Activated naive CD4-positive, alpha-beta T cell treated with Interleukin-2 at 50 U/mL for 16 hours (primary cell): ENCODE measurements at regions not wholly inside any gene's neighbourhood (a gene's known extent, or its start where the extent isn't known, plus 50 kb on each side); places are given as distances from the start of the nearest gene placed in this dataset.

Source experiments
- DNase-seq: peaks from one replicate; pipeline ENCODE4 v3.0.0-alpha.2; 2020

GRCh38 chr18:22467760-22468553, 50.2 kb upstream of the CTAGE1 start:
- no peak for DNase-seq

GRCh38 chr18:22468554-22468891, 50.8 kb upstream of the CTAGE1 start:
- DNase-seq = no peak

GRCh38 chr18:22469061-22469734, 51.5 kb upstream of the CTAGE1 start:
- no peak for DNase-seq

- no peak for DNase-seq
These were observed 52.2 kb upstream of the CTAGE1 start for GRCh38 chr18:22469926-22470247.

GRCh38 chr18:22470248-22471235, 52.8 kb upstream of the CTAGE1 start:
- DNase-seq = no peak

- no peak for DNase-seq
These were observed 53.9 kb upstream of the CTAGE1 start for GRCh38 chr18:22471546-22472131.

- no peak for DNase-seq
These were observed 55.7 kb upstream of the CTAGE1 start for GRCh38 chr18:22473366-22473765.

GRCh38 chr18:22475426-22476100, 57.8 kb upstream of the CTAGE1 start:
- DNase-seq = no peak

- no peak for DNase-seq
These were observed 59.5 kb upstream of the CTAGE1 start for GRCh38 chr18:22477222-22477621.

- DNase-seq = no peak
These were observed 65.2 kb upstream of the CTAGE1 start for GRCh38 chr18:22482948-22483347.

GRCh38 chr18:22483407-22483806, 65.7 kb upstream of the CTAGE1 start:
- DNase-seq = no peak

- no peak for DNase-seq
These were observed 66.8 kb upstream of the CTAGE1 start for GRCh38 chr18:22484471-22484870.

GRCh38 chr18:22485808-22486244, 68.1 kb upstream of the CTAGE1 start:
- DNase-seq = no peak

- no peak for DNase-seq
These were observed 69.0 kb upstream of the CTAGE1 start for GRCh38 chr18:22486667-22487066.

GRCh38 chr18:22488554-22488953, 70.8 kb upstream of the CTAGE1 start:
- DNase-seq = no peak

GRCh38 chr18:22489704-22490103, 72.0 kb upstream of the CTAGE1 start:
- no peak for DNase-seq

- DNase-seq = no peak
These were observed 72.7 kb upstream of the CTAGE1 start for GRCh38 chr18:22490429-22490846.

- DNase-seq = no peak
These were observed 75.5 kb upstream of the CTAGE1 start for GRCh38 chr18:22493255-22493654.

- DNase-seq = no peak
These were observed 76.2 kb upstream of the CTAGE1 start for GRCh38 chr18:22493940-22494339.

GRCh38 chr18:22494771-22495170, 77.1 kb upstream of the CTAGE1 start:
- no peak for DNase-seq

- no peak for DNase-seq
These were observed 81.7 kb upstream of the CTAGE1 start for GRCh38 chr18:22499421-22499820.

- no peak for DNase-seq
These were observed 86.1 kb upstream of the CTAGE1 start for GRCh38 chr18:22503803-22504202.
